Heart left ventricle (tissue), 13 donors: ENCODE measurements at regions not wholly inside any gene's neighbourhood (a gene's known extent, or its start where the extent isn't known, plus 50 kb on each side); places are given as distances from the start of the nearest gene placed in this dataset.
A peak's percentile ranks its signal among the peaks of the same experiment; 100 is the strongest.

Experiments
- POLR2A ChIP-seq, 2 donors: fragments of 450-650 bp; IDR thresholded peaks; one replicate each; pipeline ENCODE4 v1.6.1; 2017; ENCODE audit warnings: antibody characterized with exemption in 2 of 2, mild to moderate bottlenecking in 2 of 2, moderate library complexity in 2 of 2
- TF ChIP-seq, protein P1 (sequence below), 12 donors: fragments of 200-600 bp; sonication (generic) in 4 of 12; IDR thresholded peaks; one replicate each; pipeline versions ENCODE4 v1.5.0 to v1.8.0; 2018 to 2022; ENCODE audit warnings: antibody characterized with exemption in 12 of 12, mild to moderate bottlenecking in 5 of 12
- donor health status: ischemic (EF 13 %, LVEDD 7.1; RV severe dilation, severe dysfunction).
- donor health status: DM: no; HTN: yes; CAD: no.
- donor health status: DM: no; HTN: no; CAD: no.
- donor health status: ischemic (EF 25% LVEDD 6.9; RV normal size, moderate dysfunction).
- donor health status: ischemic (EF 25% LVEDD 5.7; RV mildly dilated, moderate dysfunction).
- donor health status: ischemic (EF 35%, LVEDD 5.7; RV mildly dilated, moderate dysfunction).
- donor health status: nonischemic (EF 11% LVEDD 7.7; RV severe dilation, severe dysfunction).
- donor health status: DM: yes; HTN: yes; CAD: no.
- donor health status: PGD.
- donor health status: ischemic (EF 29% LVEDD 5.4; RV normal size, mild dysfunction).
- donor health status: nonischemic (EF 23%, LVEDD 6.1; RV moderate dilation, normal function).

GRCh38 chr7:145016068-145016467, 180.2 kb upstream of the TPK1 start:
- TF ChIP-seq, protein P1, sequence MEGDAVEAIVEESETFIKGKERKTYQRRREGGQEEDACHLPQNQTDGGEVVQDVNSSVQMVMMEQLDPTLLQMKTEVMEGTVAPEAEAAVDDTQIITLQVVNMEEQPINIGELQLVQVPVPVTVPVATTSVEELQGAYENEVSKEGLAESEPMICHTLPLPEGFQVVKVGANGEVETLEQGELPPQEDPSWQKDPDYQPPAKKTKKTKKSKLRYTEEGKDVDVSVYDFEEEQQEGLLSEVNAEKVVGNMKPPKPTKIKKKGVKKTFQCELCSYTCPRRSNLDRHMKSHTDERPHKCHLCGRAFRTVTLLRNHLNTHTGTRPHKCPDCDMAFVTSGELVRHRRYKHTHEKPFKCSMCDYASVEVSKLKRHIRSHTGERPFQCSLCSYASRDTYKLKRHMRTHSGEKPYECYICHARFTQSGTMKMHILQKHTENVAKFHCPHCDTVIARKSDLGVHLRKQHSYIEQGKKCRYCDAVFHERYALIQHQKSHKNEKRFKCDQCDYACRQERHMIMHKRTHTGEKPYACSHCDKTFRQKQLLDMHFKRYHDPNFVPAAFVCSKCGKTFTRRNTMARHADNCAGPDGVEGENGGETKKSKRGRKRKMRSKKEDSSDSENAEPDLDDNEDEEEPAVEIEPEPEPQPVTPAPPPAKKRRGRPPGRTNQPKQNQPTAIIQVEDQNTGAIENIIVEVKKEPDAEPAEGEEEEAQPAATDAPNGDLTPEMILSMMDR (IDR thresholded peaks at IDR 0.05): peak in 1 of 12 donors; percentile 12
- no peak for TF ChIP-seq POLR2A (IDR thresholded peaks at IDR 0.05)
